Activated CD8-positive, alpha-beta memory T cell treated with anti-CD3 and anti-CD28 coated beads for 48 hours (primary cell): ENCODE measurements at regions not wholly inside any gene's neighbourhood (a gene's known extent, or its start where the extent isn't known, plus 50 kb on each side); places are given as distances from the start of the nearest gene placed in this dataset.

Experiments used
- DNase-seq, 3 experiments: peaks; one replicate each; pipeline ENCODE4 v3.0.0-alpha.2; 2020; ENCODE audit warnings: low read depth in 2 of 3, low spot score in 2 of 3

- DNase-seq = no peak
These were observed 53.2 kb upstream of the FSTL4 start for GRCh38 chr5:133665571-133665970.

GRCh38 chr5:133664422-133664821 lies 52.1 kb upstream of the FSTL4 start:
- DNase-seq = no peak

GRCh38 chr5:133663397-133664054 lies 51.2 kb upstream of the FSTL4 start:
- DNase-seq = no peak

GRCh38 chr5:133662578-133662977 lies 50.2 kb upstream of the FSTL4 start:
- DNase-seq = no peak
